HFFc6 (cell line): ENCODE measurements at regions not wholly inside any gene's neighbourhood (a gene's known extent, or its start where the extent isn't known, plus 50 kb on each side); places are given as distances from the start of the nearest gene placed in this dataset.
A peak's percentile ranks its signal among the peaks of the same experiment; 100 is the strongest.

Source experiments
- DNase-seq: peaks from one replicate; pipeline ENCODE4 v3.0.0-alpha.2; 2018
- H3K27ac Mint-ChIP-seq: 2 replicates; pipeline ENCODE4 v1.8.0; 2020; ENCODE audit warnings: mild to moderate bottlenecking, mixed read lengths
- H3K27me3 Mint-ChIP-seq: 2 replicates; pipeline ENCODE4 v1.8.0; 2021; ENCODE audit warnings: mild to moderate bottlenecking, moderate library complexity, mixed read lengths; ENCODE audit not compliant: insufficient read depth
- H3K36me3 Mint-ChIP-seq: 2 replicates; pipeline ENCODE4 v1.8.0; 2021; ENCODE audit warnings: low read depth, mixed read lengths
- H3K4me1 Mint-ChIP-seq: 2 replicates; pipeline ENCODE4 v1.8.0; 2020; ENCODE audit warnings: low read depth, mixed read lengths
- H3K4me3 Mint-ChIP-seq: 2 replicates; pipeline ENCODE4 v1.8.0; 2020; ENCODE audit warnings: mild to moderate bottlenecking, moderate library complexity, mixed read lengths
- H3K9me3 Mint-ChIP-seq: 2 replicates; pipeline ENCODE4 v1.8.0; 2020; ENCODE audit warnings: mild to moderate bottlenecking, mixed read lengths
- TF ChIP-seq, protein P1 (sequence below): fragments of 200-600 bp; sonication (generic); IDR thresholded peaks from 2 replicates; pipeline ENCODE4 v1.5.0; 2021; ENCODE audit warnings: antibody characterized with exemption, mild to moderate bottlenecking

DNA sequence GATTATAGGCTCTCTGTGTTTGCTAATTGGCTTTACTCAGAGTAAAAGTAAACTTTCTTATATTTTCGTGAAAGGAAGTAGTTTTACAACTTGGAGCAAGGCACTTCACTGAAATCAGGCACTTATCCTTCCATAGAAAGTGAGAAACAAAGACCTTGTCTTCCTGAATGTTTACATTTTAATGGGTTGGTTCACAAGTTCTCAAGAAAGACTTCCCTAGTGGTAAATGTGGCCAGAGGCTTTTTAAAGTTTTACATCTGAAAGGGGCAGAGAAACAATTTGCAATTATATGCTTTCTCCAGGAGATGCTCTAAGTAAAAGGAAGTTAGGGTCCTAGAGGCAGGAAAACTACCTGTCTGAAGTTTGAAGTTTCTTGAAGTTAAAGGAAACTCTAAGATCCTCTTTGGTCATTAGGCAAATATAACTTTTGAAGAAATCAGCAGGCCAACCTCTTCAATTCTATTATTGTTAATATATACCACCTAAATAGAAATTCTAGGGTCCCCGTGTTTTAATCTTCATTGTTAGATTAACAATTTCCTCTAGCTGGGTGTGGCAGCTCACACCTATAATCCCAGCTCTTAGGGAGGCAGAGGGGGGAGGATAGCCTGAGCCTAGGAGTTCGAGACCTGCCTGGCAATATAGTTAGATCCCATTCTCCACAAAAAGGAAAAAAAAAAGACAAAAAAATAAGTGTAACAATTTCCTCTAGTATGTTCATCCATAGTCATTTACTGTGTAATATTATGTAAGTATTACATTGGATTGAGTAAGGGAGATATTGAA is 644.9 kb upstream of the FOXG1 start:
- H3K9me3 Mint-ChIP-seq = peaks cover 69% of the 10 kb centered on the region
- no peak overlapping the region for H3K27ac Mint-ChIP-seq
- H3K4me1 Mint-ChIP-seq = no peaks in the 10 kb centered on the region
- no peaks in the 10 kb centered on the region for H3K27me3 Mint-ChIP-seq
- H3K36me3 Mint-ChIP-seq = peaks cover 11% of the 10 kb centered on the region; the same call in 1 of the 2 replicates
- TF ChIP-seq, protein P1, sequence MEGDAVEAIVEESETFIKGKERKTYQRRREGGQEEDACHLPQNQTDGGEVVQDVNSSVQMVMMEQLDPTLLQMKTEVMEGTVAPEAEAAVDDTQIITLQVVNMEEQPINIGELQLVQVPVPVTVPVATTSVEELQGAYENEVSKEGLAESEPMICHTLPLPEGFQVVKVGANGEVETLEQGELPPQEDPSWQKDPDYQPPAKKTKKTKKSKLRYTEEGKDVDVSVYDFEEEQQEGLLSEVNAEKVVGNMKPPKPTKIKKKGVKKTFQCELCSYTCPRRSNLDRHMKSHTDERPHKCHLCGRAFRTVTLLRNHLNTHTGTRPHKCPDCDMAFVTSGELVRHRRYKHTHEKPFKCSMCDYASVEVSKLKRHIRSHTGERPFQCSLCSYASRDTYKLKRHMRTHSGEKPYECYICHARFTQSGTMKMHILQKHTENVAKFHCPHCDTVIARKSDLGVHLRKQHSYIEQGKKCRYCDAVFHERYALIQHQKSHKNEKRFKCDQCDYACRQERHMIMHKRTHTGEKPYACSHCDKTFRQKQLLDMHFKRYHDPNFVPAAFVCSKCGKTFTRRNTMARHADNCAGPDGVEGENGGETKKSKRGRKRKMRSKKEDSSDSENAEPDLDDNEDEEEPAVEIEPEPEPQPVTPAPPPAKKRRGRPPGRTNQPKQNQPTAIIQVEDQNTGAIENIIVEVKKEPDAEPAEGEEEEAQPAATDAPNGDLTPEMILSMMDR = no peak
- H3K4me3 Mint-ChIP-seq = no peak overlapping the region
- DNase-seq = no peak

DNA sequence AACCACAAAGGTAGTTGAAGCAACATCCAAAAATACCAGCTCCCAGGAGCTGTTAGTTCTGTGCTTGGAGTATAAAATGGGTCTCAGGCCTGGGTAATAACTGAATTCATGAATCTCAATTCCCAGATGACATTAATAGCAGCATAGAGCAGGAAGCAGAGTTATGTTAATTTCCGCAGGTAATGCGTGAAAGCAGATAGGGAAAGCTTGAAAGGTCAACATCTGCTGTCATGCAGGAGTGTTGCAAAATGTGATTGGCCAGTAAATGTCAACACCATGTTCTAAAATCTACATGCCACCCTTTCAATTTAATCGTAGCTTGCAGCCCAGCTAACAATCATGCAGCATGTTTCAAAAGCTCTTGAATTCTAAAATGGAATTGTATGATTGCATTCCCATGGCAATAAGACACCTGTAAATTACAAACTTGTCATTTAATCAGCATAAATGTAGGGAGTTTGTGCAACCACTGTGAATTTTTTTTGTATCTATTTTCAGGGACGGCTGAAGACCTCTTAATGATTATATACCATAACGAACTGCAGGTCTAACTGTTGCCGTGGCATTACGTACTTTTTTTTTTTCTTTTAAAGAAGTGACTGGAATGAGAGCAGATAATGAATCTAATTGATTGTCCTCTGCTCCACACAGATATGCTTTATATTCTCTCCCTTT is 635.8 kb upstream of the FOXG1 start:
- Mint-ChIP-seq H3K27ac (no peak overlapping the region), H3K36me3 (no peaks in the 10 kb centered on the region), H3K4me1 (no peaks in the 10 kb centered on the region), H3K27me3 (no peaks in the 10 kb centered on the region), H3K9me3 (peaks cover 45% of the 10 kb centered on the region), H3K4me3 (no peak overlapping the region)
- TF ChIP-seq, protein P1 = no peak
- DNase-seq = no peak

DNA sequence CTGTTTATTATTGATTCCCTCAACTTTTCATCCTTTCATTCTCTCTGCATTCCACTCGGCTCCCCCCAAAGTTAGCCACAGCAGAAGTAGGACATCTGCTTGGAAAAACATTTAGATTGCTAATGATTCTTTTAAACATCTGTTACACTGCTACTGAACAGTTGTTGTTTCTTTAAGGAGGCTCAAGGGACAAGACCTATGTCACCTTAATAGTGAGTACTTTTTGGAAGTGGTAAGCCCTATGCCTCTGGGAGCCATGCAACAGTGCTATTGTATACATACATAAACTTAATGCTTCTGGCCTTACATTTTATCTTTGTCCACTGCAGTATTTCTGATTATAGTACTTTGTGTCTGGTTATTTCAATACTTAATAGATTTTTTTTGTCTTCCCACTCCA is 628.2 kb upstream of the FOXG1 start:
- H3K36me3 Mint-ChIP-seq = no peaks in the 10 kb centered on the region

DNA sequence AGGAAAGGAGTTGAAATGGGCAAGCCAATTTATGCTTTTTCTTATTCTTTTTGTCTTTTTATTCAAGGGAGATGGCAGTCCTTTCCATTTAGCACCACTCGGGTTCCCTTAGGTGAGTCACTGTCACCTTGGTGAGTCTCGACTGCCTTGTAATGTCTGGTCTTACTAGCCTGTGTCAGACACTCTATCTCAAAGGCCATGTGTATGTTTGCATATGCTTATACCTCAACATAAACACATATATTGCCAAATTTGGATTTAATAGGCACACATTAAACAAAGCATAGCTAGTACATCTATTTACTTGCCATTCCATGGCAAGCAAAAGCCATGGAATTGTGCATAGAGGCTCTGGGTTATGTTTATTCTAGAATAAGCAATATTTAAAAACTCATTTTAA is 624.9 kb upstream of the FOXG1 start:
- no peak overlapping the region for H3K4me3 Mint-ChIP-seq
- peaks cover 39% of the 10 kb centered on the region for H3K9me3 Mint-ChIP-seq
- H3K27ac Mint-ChIP-seq = no peak overlapping the region
- DNase-seq = no peak
- H3K4me1 Mint-ChIP-seq = no peaks in the 10 kb centered on the region
- no peaks in the 10 kb centered on the region for H3K27me3 Mint-ChIP-seq
- H3K36me3 Mint-ChIP-seq = no peaks in the 10 kb centered on the region
- TF ChIP-seq, protein P1 = no peak

More for the DNA sequence above, 628.2 kb upstream of the FOXG1 start:
- H3K27me3 Mint-ChIP-seq = no peaks in the 10 kb centered on the region
- no peak overlapping the region for H3K4me3 Mint-ChIP-seq
- peaks cover 38% of the 10 kb centered on the region for H3K9me3 Mint-ChIP-seq
- no peaks in the 10 kb centered on the region for H3K4me1 Mint-ChIP-seq
- no peak for DNase-seq
- H3K27ac Mint-ChIP-seq = no peak overlapping the region
- TF ChIP-seq, protein P1 = no peak

DNA sequence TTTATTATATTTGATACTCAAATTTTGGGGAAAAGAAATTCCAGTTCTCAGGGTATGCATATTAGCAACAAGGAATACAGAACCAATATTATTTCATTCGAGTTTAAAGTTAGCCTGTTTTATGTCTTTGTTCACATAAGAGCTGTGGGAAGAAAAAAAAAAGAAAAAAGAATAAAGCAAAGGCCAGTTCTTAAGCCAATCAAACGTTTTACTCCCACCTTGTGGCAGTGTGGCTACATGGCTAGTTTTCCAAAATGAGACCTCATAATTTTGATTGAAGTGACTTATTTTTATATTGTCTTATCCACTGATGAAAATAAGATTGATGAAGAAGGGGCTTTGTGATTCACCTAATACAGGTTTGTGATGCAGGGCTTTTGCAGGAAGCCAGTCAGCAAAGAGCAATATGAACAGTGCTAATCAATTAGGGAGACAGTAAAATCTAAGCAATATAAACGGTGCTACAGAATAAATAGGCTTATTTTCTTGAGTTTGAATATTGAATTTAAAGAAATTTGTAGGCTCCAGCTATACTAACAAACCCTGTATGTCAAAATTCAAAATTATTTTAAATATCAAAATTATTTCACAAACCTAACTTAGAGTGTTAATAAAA is 624.1 kb upstream of the FOXG1 start:
- Mint-ChIP-seq H3K4me3 (no peak overlapping the region), H3K9me3 (peaks cover 39% of the 10 kb centered on the region), H3K27ac (no peak overlapping the region), H3K4me1 (no peaks in the 10 kb centered on the region), H3K36me3 (no peaks in the 10 kb centered on the region), H3K27me3 (no peaks in the 10 kb centered on the region)
- TF ChIP-seq, protein P1 = 0 out of 2 replicates have a peak, but pooled peaks have one; percentile 15
- no peak for DNase-seq
